HepG2 (cell line): ENCODE measurements at regions not wholly inside any gene's neighbourhood (a gene's known extent, or its start where the extent isn't known, plus 50 kb on each side); places are given as distances from the start of the nearest gene placed in this dataset.

Experiments
- ARNT2 ChIP-seq: sonication (generic); formaldehyde crosslinking; IDR thresholded peaks from 2 replicates; pipeline ENCODE4 v1.8.0; 2022; ENCODE audit warnings: mild to moderate bottlenecking, low read depth, missing genetic modification reagents, moderate library complexity
- ELF3 ChIP-seq: IDR thresholded peaks from 2 replicates; pipeline ENCODE4 v1.6.1; 2016; ENCODE audit warnings: missing genetic modification reagents, missing compliant biosample characterization
- MED8 ChIP-seq: sonication (generic); formaldehyde crosslinking; IDR thresholded peaks from 2 replicates; pipeline ENCODE4 v1.8.1; 2023; ENCODE audit warnings: mild to moderate bottlenecking, missing genetic modification reagents; ENCODE audit not compliant: insufficient replicate concordance
- NCOA2 ChIP-seq: sonication (generic); formaldehyde crosslinking; IDR thresholded peaks from 2 replicates; pipeline ENCODE4 v1.8.0; 2022; ENCODE audit warnings: inconsistent platforms
- NR2F6 ChIP-seq, 2 experiments: IDR thresholded peaks; 2 replicates each; pipeline ENCODE4 v1.6.1; 2016; ENCODE audit warnings: antibody characterized with exemption in 1 of 2, mild to moderate bottlenecking in 1 of 2
- TBX2 ChIP-seq: sonication (generic); formaldehyde crosslinking; IDR thresholded peaks from 2 replicates; pipeline ENCODE4 v1.5.0; 2020; ENCODE audit warnings: missing genetic modification reagents, mild to moderate bottlenecking, borderline replicate concordance
- ZFP36L2 ChIP-seq: sonication (generic); formaldehyde crosslinking; IDR thresholded peaks from 2 replicates; pipeline ENCODE4 v1.4.0; 2020; ENCODE audit warnings: missing genetic modification reagents
- ZMYM4 ChIP-seq: sonication (generic); formaldehyde crosslinking; IDR thresholded peaks from 2 replicates; pipeline ENCODE4 v1.8.1; 2023; ENCODE audit warnings: mild to moderate bottlenecking, missing genetic modification reagents
- ZNF788 ChIP-seq: sonication (generic); formaldehyde crosslinking; IDR thresholded peaks from 2 replicates; pipeline ENCODE4 v1.5.0; 2020; ENCODE audit warnings: mild to moderate bottlenecking, missing genetic modification reagents, borderline replicate concordance
- ZNF879 ChIP-seq: sonication (generic); formaldehyde crosslinking; IDR thresholded peaks from 2 replicates; pipeline ENCODE4 v1.8.1; 2023; ENCODE audit warnings: missing genetic modification reagents
- TF ChIP-seq, protein P1 (sequence below): sonication (generic); formaldehyde crosslinking; IDR thresholded peaks from 2 replicates; pipeline ENCODE4 v1.4.0; 2020; ENCODE audit warnings: missing genetic modification reagents, borderline replicate concordance
- TF ChIP-seq, protein P2 (sequence below): sonication (generic); formaldehyde crosslinking; IDR thresholded peaks from 2 replicates; pipeline ENCODE4 v1.4.0; 2020; ENCODE audit warnings: missing genetic modification reagents
- TF ChIP-seq, protein P3 (sequence below): sonication (generic); formaldehyde crosslinking; IDR thresholded peaks from 2 replicates; pipeline ENCODE4 v1.5.0; 2020; ENCODE audit warnings: mild to moderate bottlenecking, missing genetic modification reagents, borderline replicate concordance
- TF ChIP-seq, protein P4 (sequence below): sonication (generic); formaldehyde crosslinking; IDR thresholded peaks from 2 replicates; pipeline ENCODE4 v1.5.1; 2020; ENCODE audit warnings: mild to moderate bottlenecking, missing genetic modification reagents, moderate library complexity
- TF ChIP-seq, protein P5 (sequence below): sonication (generic); formaldehyde crosslinking; IDR thresholded peaks from 2 replicates; pipeline ENCODE4 v1.8.0; 2022; ENCODE audit warnings: mild to moderate bottlenecking, missing genetic modification reagents; ENCODE audit not compliant: insufficient replicate concordance

DNA sequence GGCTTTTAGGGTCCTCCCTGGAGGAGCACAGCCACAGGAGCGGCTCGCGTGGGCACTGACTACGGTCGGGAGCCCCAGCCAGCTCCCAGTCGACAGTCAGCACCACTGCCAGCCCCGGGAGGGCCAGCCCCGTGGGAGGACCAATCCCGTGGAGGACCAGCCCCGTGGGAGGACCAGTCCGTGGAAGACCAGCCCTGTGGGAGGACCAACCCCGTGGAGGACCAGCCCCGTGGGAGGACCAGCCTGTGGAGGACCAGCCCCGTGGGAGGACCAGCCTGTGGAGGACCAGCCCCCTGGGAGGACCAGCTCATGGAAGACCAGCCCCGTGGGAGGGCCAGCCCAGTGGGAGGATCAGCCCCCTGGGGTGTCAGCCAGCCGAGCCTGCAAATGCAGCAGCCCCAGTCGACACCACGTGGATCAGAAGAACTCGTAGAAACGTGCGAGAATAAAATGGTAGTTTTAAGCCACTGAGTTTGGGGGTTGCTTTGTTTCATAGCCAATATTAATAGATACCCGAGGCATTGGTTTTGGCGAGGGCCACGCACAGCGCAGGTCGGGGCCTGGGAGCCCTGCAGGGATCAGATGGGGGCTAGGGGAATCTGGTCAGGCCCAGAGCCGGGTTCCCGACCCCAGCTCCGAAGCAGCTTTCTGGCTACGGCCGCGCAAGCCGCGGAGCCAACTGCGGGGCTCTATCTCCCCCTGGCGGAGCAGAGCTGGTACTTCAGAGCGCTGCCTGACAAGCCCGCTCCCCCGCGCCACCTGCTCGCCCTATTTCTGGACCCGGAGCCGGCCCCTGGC is 73.0 kb downstream of the TEX51 start (continued):
- TF ChIP-seq, protein P1, sequence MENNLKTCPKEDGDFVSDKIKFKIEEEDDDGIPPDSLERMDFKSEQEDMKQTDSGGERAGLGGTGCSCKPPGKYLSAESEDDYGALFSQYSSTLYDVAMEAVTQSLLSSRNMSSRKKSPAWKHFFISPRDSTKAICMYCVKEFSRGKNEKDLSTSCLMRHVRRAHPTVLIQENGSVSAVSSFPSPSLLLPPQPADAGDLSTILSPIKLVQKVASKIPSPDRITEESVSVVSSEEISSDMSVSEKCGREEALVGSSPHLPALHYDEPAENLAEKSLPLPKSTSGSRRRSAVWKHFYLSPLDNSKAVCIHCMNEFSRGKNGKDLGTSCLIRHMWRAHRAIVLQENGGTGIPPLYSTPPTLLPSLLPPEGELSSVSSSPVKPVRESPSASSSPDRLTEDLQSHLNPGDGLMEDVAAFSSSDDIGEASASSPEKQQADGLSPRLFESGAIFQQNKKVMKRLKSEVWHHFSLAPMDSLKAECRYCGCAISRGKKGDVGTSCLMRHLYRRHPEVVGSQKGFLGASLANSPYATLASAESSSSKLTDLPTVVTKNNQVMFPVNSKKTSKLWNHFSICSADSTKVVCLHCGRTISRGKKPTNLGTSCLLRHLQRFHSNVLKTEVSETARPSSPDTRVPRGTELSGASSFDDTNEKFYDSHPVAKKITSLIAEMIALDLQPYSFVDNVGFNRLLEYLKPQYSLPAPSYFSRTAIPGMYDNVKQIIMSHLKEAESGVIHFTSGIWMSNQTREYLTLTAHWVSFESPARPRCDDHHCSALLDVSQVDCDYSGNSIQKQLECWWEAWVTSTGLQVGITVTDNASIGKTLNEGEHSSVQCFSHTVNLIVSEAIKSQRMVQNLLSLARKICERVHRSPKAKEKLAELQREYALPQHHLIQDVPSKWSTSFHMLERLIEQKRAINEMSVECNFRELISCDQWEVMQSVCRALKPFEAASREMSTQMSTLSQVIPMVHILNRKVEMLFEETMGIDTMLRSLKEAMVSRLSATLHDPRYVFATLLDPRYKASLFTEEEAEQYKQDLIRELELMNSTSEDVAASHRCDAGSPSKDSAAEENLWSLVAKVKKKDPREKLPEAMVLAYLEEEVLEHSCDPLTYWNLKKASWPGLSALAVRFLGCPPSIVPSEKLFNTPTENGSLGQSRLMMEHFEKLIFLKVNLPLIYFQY: peak; percentile 68; the same call in 1 of the 2 replicates
- TF ChIP-seq ELF3 (peak; percentile 74), ARNT2 (CRISPR knock-in tag) (0 out of 2 replicates have a peak, but pooled peaks have one; percentile 42), MED8 (CRISPR knock-in tag) (peak; percentile 56), ZFP36L2 (0 out of 2 replicates have a peak, but pooled peaks have one; percentile 87), ZNF879 (CRISPR knock-in tag) (peak; percentile 76; the same call in 1 of the 2 replicates), NR2F6 (IDR thresholded peaks at IDR 0.05) (peak; percentile 9; the same call in 1 of the 2 replicates), NR2F6 (CRISPR knock-in tag; IDR thresholded peaks at IDR 0.05) (0 out of 2 replicates have a peak, but pooled peaks have one; percentile 21), ZNF788 (peak; percentile 82; the same call in 1 of the 2 replicates), TBX2 (CRISPR knock-in tag) (peak; percentile 74; the same call in 1 of the 2 replicates), ZMYM4 (CRISPR knock-in tag) (peak; percentile 61; the same call in 1 of the 2 replicates), NCOA2 (0 out of 2 replicates have a peak, but pooled peaks have one; percentile 16)
- TF ChIP-seq, protein P2, sequence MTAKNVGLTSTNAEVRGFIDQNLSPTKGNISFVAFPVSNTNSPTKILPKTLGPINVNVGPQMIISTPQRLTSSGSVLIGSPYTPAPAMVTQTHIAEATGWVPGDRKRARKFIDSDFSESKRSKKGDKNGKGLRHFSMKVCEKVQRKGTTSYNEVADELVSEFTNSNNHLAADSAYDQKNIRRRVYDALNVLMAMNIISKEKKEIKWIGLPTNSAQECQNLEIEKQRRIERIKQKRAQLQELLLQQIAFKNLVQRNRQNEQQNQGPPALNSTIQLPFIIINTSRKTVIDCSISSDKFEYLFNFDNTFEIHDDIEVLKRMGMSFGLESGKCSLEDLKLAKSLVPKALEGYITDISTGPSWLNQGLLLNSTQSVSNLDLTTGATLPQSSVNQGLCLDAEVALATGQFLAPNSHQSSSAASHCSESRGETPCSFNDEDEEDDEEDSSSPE (CRISPR knock-in tag): peak; percentile 52; the same call in 1 of the 2 replicates
- TF ChIP-seq, protein P3, sequence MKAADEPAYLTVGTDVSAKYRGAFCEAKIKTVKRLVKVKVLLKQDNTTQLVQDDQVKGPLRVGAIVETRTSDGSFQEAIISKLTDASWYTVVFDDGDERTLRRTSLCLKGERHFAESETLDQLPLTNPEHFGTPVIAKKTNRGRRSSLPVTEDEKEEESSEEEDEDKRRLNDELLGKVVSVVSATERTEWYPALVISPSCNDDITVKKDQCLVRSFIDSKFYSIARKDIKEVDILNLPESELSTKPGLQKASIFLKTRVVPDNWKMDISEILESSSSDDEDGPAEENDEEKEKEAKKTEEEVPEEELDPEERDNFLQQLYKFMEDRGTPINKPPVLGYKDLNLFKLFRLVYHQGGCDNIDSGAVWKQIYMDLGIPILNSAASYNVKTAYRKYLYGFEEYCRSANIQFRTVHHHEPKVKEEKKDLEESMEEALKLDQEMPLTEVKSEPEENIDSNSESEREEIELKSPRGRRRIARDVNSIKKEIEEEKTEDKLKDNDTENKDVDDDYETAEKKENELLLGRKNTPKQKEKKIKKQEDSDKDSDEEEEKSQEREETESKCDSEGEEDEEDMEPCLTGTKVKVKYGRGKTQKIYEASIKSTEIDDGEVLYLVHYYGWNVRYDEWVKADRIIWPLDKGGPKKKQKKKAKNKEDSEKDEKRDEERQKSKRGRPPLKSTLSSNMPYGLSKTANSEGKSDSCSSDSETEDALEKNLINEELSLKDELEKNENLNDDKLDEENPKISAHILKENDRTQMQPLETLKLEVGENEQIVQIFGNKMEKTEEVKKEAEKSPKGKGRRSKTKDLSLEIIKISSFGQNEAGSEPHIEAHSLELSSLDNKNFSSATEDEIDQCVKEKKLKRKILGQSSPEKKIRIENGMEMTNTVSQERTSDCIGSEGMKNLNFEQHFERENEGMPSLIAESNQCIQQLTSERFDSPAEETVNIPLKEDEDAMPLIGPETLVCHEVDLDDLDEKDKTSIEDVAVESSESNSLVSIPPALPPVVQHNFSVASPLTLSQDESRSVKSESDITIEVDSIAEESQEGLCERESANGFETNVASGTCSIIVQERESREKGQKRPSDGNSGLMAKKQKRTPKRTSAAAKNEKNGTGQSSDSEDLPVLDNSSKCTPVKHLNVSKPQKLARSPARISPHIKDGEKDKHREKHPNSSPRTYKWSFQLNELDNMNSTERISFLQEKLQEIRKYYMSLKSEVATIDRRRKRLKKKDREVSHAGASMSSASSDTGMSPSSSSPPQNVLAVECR (CRISPR knock-in tag): peak; percentile 31; the same call in 1 of the 2 replicates
- TF ChIP-seq, protein P4, sequence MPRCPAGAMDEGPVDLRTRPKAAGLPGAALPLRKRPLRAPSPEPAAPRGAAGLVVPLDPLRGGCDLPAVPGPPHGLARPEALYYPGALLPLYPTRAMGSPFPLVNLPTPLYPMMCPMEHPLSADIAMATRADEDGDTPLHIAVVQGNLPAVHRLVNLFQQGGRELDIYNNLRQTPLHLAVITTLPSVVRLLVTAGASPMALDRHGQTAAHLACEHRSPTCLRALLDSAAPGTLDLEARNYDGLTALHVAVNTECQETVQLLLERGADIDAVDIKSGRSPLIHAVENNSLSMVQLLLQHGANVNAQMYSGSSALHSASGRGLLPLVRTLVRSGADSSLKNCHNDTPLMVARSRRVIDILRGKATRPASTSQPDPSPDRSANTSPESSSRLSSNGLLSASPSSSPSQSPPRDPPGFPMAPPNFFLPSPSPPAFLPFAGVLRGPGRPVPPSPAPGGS: peak; percentile 45; the same call in 1 of the 2 replicates
- TF ChIP-seq, protein P5, sequence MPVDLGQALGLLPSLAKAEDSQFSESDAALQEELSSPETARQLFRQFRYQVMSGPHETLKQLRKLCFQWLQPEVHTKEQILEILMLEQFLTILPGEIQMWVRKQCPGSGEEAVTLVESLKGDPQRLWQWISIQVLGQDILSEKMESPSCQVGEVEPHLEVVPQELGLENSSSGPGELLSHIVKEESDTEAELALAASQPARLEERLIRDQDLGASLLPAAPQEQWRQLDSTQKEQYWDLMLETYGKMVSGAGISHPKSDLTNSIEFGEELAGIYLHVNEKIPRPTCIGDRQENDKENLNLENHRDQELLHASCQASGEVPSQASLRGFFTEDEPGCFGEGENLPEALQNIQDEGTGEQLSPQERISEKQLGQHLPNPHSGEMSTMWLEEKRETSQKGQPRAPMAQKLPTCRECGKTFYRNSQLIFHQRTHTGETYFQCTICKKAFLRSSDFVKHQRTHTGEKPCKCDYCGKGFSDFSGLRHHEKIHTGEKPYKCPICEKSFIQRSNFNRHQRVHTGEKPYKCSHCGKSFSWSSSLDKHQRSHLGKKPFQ (CRISPR knock-in tag): peak; percentile 57
